IPS-18a (cell line): ENCODE measurements at regions not wholly inside any gene's neighbourhood (a gene's known extent, or its start where the extent isn't known, plus 50 kb on each side); places are given as distances from the start of the nearest gene placed in this dataset.

Experiments used
- H3K27ac ChIP-seq: one replicate; pipeline ENCODE4 v1.5.1; 2013; ENCODE audit warnings: low read length
- H3K27me3 ChIP-seq: one replicate; pipeline ENCODE4 v1.6.1; 2013; ENCODE audit warnings: mild to moderate bottlenecking, low read length; ENCODE audit not compliant: control insufficient read depth, insufficient read depth
- H3K36me3 ChIP-seq: one replicate; pipeline ENCODE4 v1.6.1; 2013; ENCODE audit warnings: low read depth, low read length; ENCODE audit not compliant: control insufficient read depth
- H3K4me1 ChIP-seq: one replicate; pipeline ENCODE4 v1.6.1; 2013; ENCODE audit warnings: low read depth, low read length; ENCODE audit not compliant: control insufficient read depth
- H3K4me3 ChIP-seq: one replicate; pipeline ENCODE4 v1.5.1; 2013; ENCODE audit warnings: low read length
- H3K9ac ChIP-seq: one replicate; pipeline ENCODE4 v1.6.1; 2013; ENCODE audit warnings: mild to moderate bottlenecking, low read length, moderate library complexity
- H3K9me3 ChIP-seq: one replicate; pipeline ENCODE4 v1.6.1; 2013; ENCODE audit warnings: low read depth, low read length; ENCODE audit not compliant: control insufficient read depth

DNA sequence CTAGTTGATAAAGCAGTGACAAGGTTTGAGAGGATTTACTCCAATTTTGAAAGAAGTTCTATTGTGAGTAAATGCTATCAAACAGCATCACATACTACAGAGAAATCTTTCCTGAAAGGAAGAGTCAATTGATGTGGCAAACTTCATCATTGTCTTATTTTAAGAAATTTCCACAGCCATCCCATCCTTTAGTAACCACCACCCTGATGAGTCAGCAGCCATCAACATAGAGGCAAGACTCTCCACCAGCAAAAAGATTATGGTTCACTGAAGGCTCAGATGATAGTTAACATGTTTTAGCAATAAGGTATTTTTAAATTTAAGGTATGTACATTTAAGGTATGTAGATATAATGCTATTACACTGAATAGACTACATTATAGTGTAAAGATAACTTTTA lies 122.1 kb upstream of the ARHGAP5 start:
- Histone ChIP-seq H3K36me3 (no peaks in the 10 kb centered on the region), H3K4me1 (peaks cover 22% of the 10 kb centered on the region), H3K27me3 (no peaks in the 10 kb centered on the region), H3K9me3 (no peaks in the 10 kb centered on the region), H3K4me3 (no peak overlapping the region), H3K9ac (no peak overlapping the region), H3K27ac (no peak overlapping the region)

GRCh38 chr14:31955936-31956579 lies 121.0 kb upstream of the ARHGAP5 start:
- Histone ChIP-seq H3K27me3 (no peaks in the 10 kb centered on the region), H3K36me3 (no peaks in the 10 kb centered on the region), H3K4me3 (no peak overlapping the region), H3K9me3 (no peaks in the 10 kb centered on the region), H3K4me1 (peaks cover 12% of the 10 kb centered on the region), H3K9ac (no peak overlapping the region), H3K27ac (no peak overlapping the region)

DNA sequence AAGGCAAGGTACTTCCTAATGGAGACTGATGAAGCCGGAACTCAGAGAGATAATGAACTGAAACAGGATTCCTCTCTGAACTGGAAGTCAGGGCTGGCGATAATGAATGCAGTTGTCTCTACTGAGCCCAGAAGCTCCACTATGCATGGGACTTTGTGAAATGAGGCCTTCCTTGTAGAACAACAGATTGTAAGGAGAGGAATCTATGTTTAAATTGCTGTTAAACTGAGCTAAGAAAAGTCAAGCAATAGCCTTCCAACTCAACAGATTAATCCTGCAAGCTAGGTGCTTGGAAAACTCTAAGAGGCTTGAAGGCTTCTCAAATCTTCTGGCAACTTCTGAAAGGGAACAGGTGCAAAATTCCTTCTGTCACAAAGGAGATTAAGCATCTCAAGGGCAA lies 119.5 kb upstream of the ARHGAP5 start:
- Histone ChIP-seq H3K27ac (no peak overlapping the region), H3K4me1 (no peaks in the 10 kb centered on the region), H3K9me3 (no peaks in the 10 kb centered on the region), H3K36me3 (no peaks in the 10 kb centered on the region), H3K27me3 (no peaks in the 10 kb centered on the region), H3K9ac (no peak overlapping the region), H3K4me3 (no peak overlapping the region)

- H3K27me3 ChIP-seq, result no peaks in the 10 kb centered on the region
- H3K4me1 ChIP-seq, result no peaks in the 10 kb centered on the region
- H3K9me3 ChIP-seq, result no peaks in the 10 kb centered on the region
- H3K9ac ChIP-seq, result no peak overlapping the region
- no peaks in the 10 kb centered on the region for H3K36me3 ChIP-seq
- H3K4me3 ChIP-seq, result no peak overlapping the region
- no peak overlapping the region for H3K27ac ChIP-seq
Measured at GRCh38 chr14:31960039-31960438, 117.1 kb upstream of the ARHGAP5 start.

DNA sequence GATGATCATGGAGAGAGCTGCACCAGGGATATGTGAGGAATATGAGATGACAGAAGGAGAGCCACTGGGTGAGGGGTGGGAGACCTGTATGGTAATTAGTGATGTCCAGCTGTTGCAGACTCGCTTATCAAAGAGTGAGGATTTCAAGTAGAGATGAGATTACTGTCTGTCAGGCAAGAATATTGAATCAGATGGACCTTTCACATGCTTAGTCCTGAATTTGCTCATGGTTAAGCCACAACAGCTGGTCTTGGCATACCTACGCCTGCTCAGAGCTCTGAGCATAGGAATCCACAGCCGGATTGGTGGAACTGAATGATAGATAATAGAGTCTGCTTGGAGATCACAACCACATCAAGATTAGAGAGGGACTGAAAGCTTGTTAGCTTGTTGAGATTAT lies 115.2 kb upstream of the ARHGAP5 start:
- no peaks in the 10 kb centered on the region for H3K36me3 ChIP-seq
- H3K9ac ChIP-seq, result no peak overlapping the region
- no peaks in the 10 kb centered on the region for H3K27me3 ChIP-seq
- no peaks in the 10 kb centered on the region for H3K4me1 ChIP-seq
- no peaks in the 10 kb centered on the region for H3K9me3 ChIP-seq
- H3K27ac ChIP-seq, result no peak overlapping the region
- no peak overlapping the region for H3K4me3 ChIP-seq

- H3K4me1 ChIP-seq, result no peaks in the 10 kb centered on the region
- H3K9me3 ChIP-seq, result no peaks in the 10 kb centered on the region
- no peaks in the 10 kb centered on the region for H3K27me3 ChIP-seq
- no peak overlapping the region for H3K27ac ChIP-seq
- no peak overlapping the region for H3K9ac ChIP-seq
- no peaks in the 10 kb centered on the region for H3K36me3 ChIP-seq
- H3K4me3 ChIP-seq, result no peak overlapping the region
Measured at GRCh38 chr14:31962920-31963319, 114.2 kb upstream of the ARHGAP5 start.

GRCh38 chr14:31963587-31963986 lies 113.5 kb upstream of the ARHGAP5 start:
- Histone ChIP-seq H3K4me1 (no peaks in the 10 kb centered on the region), H3K36me3 (no peaks in the 10 kb centered on the region), H3K4me3 (no peak overlapping the region), H3K9ac (no peak overlapping the region), H3K27ac (no peak overlapping the region), H3K9me3 (no peaks in the 10 kb centered on the region), H3K27me3 (no peaks in the 10 kb centered on the region)

DNA sequence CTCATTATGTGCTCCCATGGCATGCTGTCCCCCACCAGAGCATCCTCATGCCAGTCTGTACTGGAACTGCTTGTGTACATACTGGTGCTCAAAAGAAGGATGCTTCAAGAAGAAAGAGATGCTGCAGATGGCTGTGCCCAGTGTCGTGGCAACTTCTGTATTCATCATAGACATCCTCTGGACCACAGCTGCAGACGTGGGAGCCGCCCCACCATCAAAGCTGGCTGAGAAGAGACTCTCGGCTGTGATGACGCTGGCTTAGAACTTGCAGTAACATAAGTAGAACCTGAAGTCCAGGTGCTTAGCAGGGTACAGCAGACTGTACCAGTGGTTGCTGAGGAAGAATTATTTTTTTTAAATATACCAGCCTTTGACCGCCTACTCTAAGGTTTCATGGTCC lies 112.6 kb upstream of the ARHGAP5 start:
- no peaks in the 10 kb centered on the region for H3K9me3 ChIP-seq
- no peaks in the 10 kb centered on the region for H3K27me3 ChIP-seq
- no peak overlapping the region for H3K27ac ChIP-seq
- H3K9ac ChIP-seq, result no peak overlapping the region
- no peaks in the 10 kb centered on the region for H3K4me1 ChIP-seq
- H3K36me3 ChIP-seq, result no peaks in the 10 kb centered on the region
- H3K4me3 ChIP-seq, result no peak overlapping the region

DNA sequence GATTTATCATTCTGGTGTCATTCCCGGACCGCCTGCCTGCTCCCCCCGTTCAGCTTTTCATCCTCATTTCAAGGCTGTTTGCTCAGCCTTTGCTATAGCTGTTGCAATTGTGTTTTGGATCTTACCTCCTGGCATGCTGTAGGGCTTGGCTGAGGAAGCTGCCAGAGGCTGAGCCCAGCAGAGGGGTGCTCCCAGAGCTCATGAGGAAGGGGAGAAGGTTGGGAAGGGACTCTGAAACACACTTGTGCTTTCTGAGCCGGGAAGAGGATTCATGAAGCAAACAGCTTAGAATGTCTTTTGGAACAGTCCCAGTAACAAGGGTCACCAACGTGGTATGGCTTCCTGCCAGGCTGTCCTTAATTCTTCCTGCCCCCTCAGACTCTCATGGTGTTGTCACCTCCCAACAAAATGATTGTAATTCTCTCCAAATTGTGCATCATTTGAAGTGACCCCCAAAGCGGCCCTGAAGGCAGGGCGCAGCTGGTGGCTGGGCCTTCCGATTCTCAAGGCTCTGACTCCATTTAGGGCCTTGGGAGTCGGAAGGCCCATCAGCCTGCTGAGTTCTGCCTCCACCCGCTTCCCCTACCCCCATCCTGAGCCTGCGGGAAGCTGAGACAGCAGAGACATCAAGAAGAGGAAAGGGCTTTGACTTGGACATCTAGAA lies 111.9 kb upstream of the ARHGAP5 start:
- no peaks in the 10 kb centered on the region for H3K36me3 ChIP-seq
- H3K4me1 ChIP-seq, result no peaks in the 10 kb centered on the region
- H3K27ac ChIP-seq, result no peak overlapping the region
- H3K27me3 ChIP-seq, result no peaks in the 10 kb centered on the region
- peaks cover under 1% of the 10 kb centered on the region for H3K9me3 ChIP-seq
- no peak overlapping the region for H3K4me3 ChIP-seq
- H3K9ac ChIP-seq, result no peak overlapping the region

DNA sequence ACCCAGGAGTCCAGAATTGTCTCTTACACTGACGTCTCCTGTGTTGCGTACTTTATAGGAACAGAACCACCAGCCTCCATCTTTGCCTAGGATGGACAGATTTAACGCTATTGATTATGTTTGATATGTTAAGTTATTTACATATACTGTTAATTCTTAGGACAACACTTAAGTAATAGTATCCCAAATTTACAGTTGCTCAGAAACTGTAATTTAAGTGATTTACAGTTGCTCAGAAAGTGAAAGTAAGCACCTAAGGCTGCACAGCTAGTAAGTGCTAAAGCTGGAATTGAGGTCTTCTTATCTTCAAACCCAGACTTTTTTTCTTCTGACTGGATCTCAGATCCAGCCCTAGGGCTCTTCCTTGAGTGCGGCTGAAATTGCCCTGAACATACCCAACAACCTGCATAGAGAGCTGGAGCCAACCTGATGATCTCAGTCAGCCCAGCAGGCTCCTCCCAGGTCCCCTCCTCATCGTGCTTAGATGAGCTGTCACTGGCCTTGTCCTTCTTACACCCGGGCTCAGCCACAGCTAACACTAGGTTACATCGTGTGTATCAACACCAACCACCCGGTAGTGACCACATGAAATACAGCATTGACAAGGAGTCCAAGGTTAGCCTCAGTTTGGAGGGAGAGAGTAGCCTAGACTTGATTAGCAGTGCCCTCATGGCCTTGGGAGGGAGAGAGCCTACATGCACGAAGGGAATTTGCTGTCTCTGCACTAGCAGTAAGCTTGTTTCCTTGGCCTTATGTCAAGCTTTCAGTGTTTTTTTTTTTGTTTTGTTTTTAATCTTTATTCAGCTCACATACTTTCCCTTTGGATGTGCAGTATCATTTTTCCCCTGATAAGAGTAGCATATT lies 111.1 kb upstream of the ARHGAP5 start:
- Histone ChIP-seq H3K4me3 (no peak overlapping the region), H3K27ac (no peak overlapping the region), H3K36me3 (no peaks in the 10 kb centered on the region)

DNA sequence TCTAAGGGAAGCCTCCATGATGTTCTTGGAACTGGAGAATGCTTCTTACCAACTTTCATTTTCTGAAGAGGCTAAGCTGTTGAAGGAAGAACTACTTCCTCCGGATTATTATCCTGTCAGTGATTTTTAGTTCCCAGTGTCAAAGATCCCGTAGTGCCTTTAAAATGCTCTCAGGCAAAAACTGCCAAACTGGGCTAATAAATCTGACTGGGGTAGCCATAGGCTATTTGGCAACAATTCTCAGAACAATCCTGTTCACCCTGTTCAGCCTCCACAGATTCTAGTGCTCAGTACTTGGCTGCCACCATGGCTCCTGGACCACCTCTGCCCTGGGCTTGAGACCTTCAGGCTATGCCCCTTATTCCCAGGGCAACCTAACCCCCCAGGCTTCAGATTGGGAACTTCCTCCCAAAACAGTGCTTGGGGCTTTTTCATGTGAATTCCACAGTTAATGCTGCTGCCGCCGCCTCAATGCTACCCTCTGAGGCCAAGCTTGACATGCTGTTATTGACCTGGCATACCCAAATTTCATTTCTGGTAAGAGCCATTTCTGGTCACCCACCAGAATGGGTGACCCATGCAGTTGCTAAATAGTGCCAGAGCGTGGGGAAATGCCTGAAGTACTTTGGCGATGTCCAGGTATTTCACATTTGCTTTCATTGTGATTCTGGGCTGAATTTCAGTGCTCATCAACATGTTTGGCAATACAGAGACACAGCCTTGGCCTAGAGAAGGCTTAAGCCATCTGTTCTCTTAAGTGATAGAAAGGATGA lies 110.0 kb upstream of the ARHGAP5 start:
- Histone ChIP-seq H3K27me3 (no peaks in the 10 kb centered on the region), H3K9me3 (peaks cover 10% of the 10 kb centered on the region), H3K4me3 (no peak overlapping the region), H3K27ac (no peak overlapping the region), H3K4me1 (no peaks in the 10 kb centered on the region), H3K36me3 (no peaks in the 10 kb centered on the region), H3K9ac (no peak overlapping the region)

More for the DNA sequence above, 111.1 kb upstream of the ARHGAP5 start:
- no peaks in the 10 kb centered on the region for H3K4me1 ChIP-seq
- H3K27me3 ChIP-seq, result no peaks in the 10 kb centered on the region
- H3K9ac ChIP-seq, result no peak overlapping the region
- H3K9me3 ChIP-seq, result peaks cover 7% of the 10 kb centered on the region
